ENCODE measurements at regions not wholly inside any gene's neighbourhood (a gene's known extent, or its start where the extent isn't known, plus 50 kb on each side); places are given as distances from the start of the nearest gene placed in this dataset.

DNA sequence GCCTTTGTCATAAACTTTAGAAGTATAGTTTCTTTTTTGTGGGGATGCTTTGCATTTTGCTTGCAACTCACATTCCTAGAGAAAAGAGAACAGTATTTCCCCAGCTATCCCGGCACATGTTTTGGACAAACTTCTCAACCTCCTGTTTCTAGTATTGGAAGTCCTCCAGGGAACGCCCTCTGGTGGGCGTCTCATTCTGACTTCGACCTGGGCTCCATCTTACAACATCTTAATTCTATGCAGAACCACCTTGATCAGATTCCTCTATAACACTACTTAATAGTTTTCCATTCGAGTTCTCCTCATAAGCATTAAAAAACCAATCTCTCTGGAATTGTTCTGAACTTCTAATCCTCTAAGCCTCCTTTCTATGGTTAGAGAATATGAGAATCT is 139.5 kb upstream of the FZD8 start:
- Histone ChIP-seq H3K79me2 (ENCODE audit: control insufficient read depth, insufficient read depth, low read length) (no peaks in the 10 kb centered on the region), H3K9me1 (replicated peaks; ENCODE audit: control insufficient read depth, extremely low read depth, insufficient read depth, low read length) (no peaks in the 10 kb centered on the region), H3K36me3 (ENCODE audit: control insufficient read depth in 2 of 2, extremely low read depth in 1 of 2, insufficient read depth in 2 of 2, low read length in 2 of 2) (no peaks in the 10 kb centered on the region), H3K4me1 (ENCODE audit: control insufficient read depth, extremely low read depth, insufficient read depth, low read length) (no peaks in the 10 kb centered on the region), H3K9me3 (replicated peaks; ENCODE audit: control insufficient read depth, insufficient read depth, low read length) (no peaks in the 10 kb centered on the region), H3K27me3 (ENCODE audit: control insufficient read depth in 2 of 2, insufficient read depth in 2 of 2, low read length in 2 of 2) (peaks cover 13 to 19% of the 10 kb centered on the region in 2 experiments), H3K9ac (replicated peaks; ENCODE audit: extremely low read depth, insufficient read depth, low read length) (no peak overlapping the region), H2AFZ (ENCODE audit: low read depth, low read length) (no peak overlapping the region), H3K27ac (ENCODE audit: insufficient read depth, low read depth, low read length) (no peak overlapping the region), H4K20me1 (replicated peaks; ENCODE audit: control insufficient read depth, extremely low read depth, insufficient read depth, low read length) (no peaks in the 10 kb centered on the region), H3K4me2 (ENCODE audit: insufficient read depth, low read length) (no peak overlapping the region), H3K4me3 (replicated peaks in 1 of 3; ENCODE audit: insufficient read depth in 1 of 3, low read depth in 1 of 3, low read length in 3 of 3) (no peak overlapping the region)
- dilution Hi-C loops (cut with MboI; ENCODE audit: extremely low pct_ligation_motif_present, low sequenced_read_pairs) = no loop called here
- CTCF ChIA-PET = interaction anchor here (0.6 to 1.9 kb wide), 6 partner anchors 11 to 141 kb away, joined by 3 to 6 read pairs (median 4); no protein-coding TSS in a partner anchor
- TF ChIP-seq POLR2A (IDR thresholded peaks at IDR 0.05; ENCODE audit: low read depth, low read length) = no peak
- TF ChIP-seq, protein P1, sequence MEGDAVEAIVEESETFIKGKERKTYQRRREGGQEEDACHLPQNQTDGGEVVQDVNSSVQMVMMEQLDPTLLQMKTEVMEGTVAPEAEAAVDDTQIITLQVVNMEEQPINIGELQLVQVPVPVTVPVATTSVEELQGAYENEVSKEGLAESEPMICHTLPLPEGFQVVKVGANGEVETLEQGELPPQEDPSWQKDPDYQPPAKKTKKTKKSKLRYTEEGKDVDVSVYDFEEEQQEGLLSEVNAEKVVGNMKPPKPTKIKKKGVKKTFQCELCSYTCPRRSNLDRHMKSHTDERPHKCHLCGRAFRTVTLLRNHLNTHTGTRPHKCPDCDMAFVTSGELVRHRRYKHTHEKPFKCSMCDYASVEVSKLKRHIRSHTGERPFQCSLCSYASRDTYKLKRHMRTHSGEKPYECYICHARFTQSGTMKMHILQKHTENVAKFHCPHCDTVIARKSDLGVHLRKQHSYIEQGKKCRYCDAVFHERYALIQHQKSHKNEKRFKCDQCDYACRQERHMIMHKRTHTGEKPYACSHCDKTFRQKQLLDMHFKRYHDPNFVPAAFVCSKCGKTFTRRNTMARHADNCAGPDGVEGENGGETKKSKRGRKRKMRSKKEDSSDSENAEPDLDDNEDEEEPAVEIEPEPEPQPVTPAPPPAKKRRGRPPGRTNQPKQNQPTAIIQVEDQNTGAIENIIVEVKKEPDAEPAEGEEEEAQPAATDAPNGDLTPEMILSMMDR (IDR thresholded peaks at IDR 0.05; ENCODE audit: extremely low read depth in 1 of 2, insufficient read depth in 1 of 2, low read depth in 1 of 2, low read length in 2 of 2) = peak; percentile 7 to 11
- BruUV-seq (replicated peaks) = no TSS peak
- no peak for FAIRE-seq
- peak; percentile 16 for DNase-seq (ENCODE audit: low read depth, low spot score)
- POLR2A ChIA-PET = no interaction called here
- intact Hi-C loops (cut with micrococcal nuclease) = no loop called here

DNA sequence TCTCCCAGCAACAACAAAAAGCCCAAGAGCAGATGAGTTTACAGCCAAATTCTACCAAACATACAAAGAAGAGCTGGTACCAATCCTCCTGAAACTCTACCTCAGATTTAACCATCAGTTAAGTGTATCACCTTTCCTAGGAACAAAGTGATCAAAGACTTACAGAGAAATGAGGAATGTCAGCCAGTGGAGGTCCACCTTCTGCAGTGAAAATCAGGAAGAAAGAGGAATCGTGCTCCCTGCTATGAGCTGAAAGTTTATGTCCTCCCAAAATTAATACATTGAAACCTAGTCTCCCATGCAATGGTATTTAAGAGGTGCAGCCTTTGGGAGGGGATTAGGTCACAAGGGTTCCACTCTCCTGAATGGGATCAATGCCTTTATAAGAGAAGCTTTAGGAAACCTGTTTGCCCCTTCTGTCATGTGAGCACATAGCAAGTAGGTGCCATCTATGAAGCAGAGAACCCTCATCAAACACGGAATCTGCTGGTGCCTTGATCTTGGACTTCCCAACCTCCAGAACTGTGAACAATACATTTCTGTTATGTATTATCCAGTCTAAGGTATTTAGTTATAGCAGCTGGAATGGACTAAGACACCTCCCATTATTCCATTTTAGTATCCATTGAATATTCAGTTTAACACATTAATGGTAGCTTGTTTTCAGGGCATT is 139.0 kb upstream of the FZD8 start:
- dilution Hi-C loops (cut with MboI; ENCODE audit: extremely low pct_ligation_motif_present, low sequenced_read_pairs) = no loop called here
- intact Hi-C loops (cut with micrococcal nuclease) = no loop called here
- DNase-seq (ENCODE audit: low read depth, low spot score) (peak; percentile 24), FAIRE-seq (no peak)
- Histone ChIP-seq H3K4me3 (replicated peaks in 1 of 3; ENCODE audit: insufficient read depth in 1 of 3, low read depth in 1 of 3, low read length in 3 of 3) (no peak overlapping the region), H3K9ac (replicated peaks; ENCODE audit: extremely low read depth, insufficient read depth, low read length) (no peak overlapping the region), H2AFZ (ENCODE audit: low read depth, low read length) (no peak overlapping the region), H3K9me3 (replicated peaks; ENCODE audit: control insufficient read depth, insufficient read depth, low read length) (no peaks in the 10 kb centered on the region), H3K4me1 (ENCODE audit: control insufficient read depth, extremely low read depth, insufficient read depth, low read length) (no peaks in the 10 kb centered on the region), H3K36me3 (ENCODE audit: control insufficient read depth in 2 of 2, extremely low read depth in 1 of 2, insufficient read depth in 2 of 2, low read length in 2 of 2) (no peaks in the 10 kb centered on the region), H3K27ac (ENCODE audit: insufficient read depth, low read depth, low read length) (no peak overlapping the region), H4K20me1 (replicated peaks; ENCODE audit: control insufficient read depth, extremely low read depth, insufficient read depth, low read length) (no peaks in the 10 kb centered on the region), H3K4me2 (ENCODE audit: insufficient read depth, low read length) (no peak overlapping the region), H3K27me3 (ENCODE audit: control insufficient read depth in 2 of 2, insufficient read depth in 2 of 2, low read length in 2 of 2) (peaks cover 13 to 19% of the 10 kb centered on the region in 2 experiments), H3K9me1 (replicated peaks; ENCODE audit: control insufficient read depth, extremely low read depth, insufficient read depth, low read length) (no peaks in the 10 kb centered on the region), H3K79me2 (ENCODE audit: control insufficient read depth, insufficient read depth, low read length) (no peaks in the 10 kb centered on the region)
- no TSS peak for BruUV-seq (replicated peaks)
- TF ChIP-seq GATA2 (IDR thresholded peaks at IDR 0.05; ENCODE audit: insufficient read depth, insufficient read length, low read depth, low read length) (no peak), FOS (IDR thresholded peaks at IDR 0.05; ENCODE audit: borderline replicate concordance, insufficient read depth, low read length) (no peak), EZH2 (IDR thresholded peaks at IDR 0.05; ENCODE audit: borderline replicate concordance, low read depth, low read length, severe bottlenecking) (no peak), MYC (IDR thresholded peaks at IDR 0.05; ENCODE audit: low read depth, low read length) (no peak), POLR2A (IDR thresholded peaks at IDR 0.05; ENCODE audit: low read depth, low read length) (no peak), JUN (IDR thresholded peaks at IDR 0.05; ENCODE audit: borderline replicate concordance, insufficient read depth, insufficient read length, low read depth) (no peak), POLR2AphosphoS5 (IDR thresholded peaks at IDR 0.05; ENCODE audit: insufficient read depth, low read depth, low read length) (no peak)
- TF ChIP-seq, protein P1 (IDR thresholded peaks at IDR 0.05; ENCODE audit: extremely low read depth in 1 of 2, insufficient read depth in 1 of 2, low read depth in 1 of 2, low read length in 2 of 2) = no peak
- TF ChIP-seq, protein P2, sequence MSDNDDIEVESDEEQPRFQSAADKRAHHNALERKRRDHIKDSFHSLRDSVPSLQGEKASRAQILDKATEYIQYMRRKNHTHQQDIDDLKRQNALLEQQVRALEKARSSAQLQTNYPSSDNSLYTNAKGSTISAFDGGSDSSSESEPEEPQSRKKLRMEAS (IDR thresholded peaks at IDR 0.05; ENCODE audit: insufficient read depth, insufficient read length) = no peak
- ChIA-PET POLR2A (no interaction called here), CTCF (interaction anchor here (0.6 to 1.9 kb wide), 6 partner anchors 10 to 141 kb away, joined by 3 to 6 read pairs (median 4); no protein-coding TSS in a partner anchor)

All from endothelial cell of umbilical vein (primary cell).